Uterus (tissue), 3 donors: ENCODE measurements at regions not wholly inside any gene's neighbourhood (a gene's known extent, or its start where the extent isn't known, plus 50 kb on each side); places are given as distances from the start of the nearest gene placed in this dataset.

Experiments used
- DNase-seq, 2 donors: peaks; one replicate each; pipeline ENCODE4 v3.0.0-alpha.2; 2019 to 2020
- H3K27ac ChIP-seq, 2 donors: fragments of 200-600 bp; sonication (generic); 1 replicate in 1 of 2; 2 replicates in 1 of 2; pipeline ENCODE4 v1.5.1; 2016 to 2018
- H3K27me3 ChIP-seq, 2 donors: fragments of 200-600 bp; sonication (generic); one replicate each; pipeline ENCODE4 v1.5.1; 2018 to 2019; ENCODE audit warnings: control low read depth in 1 of 2
- H3K36me3 ChIP-seq, 2 donors: fragments of 200-600 bp; sonication (generic); one replicate each; pipeline ENCODE4 v1.5.1; 2019; ENCODE audit warnings: control low read depth in 1 of 2
- H3K4me1 ChIP-seq, 2 donors: fragments of 200-600 bp; sonication (generic); one replicate each; pipeline ENCODE4 v1.5.1; 2018 to 2019; ENCODE audit warnings: control low read depth in 1 of 2
- H3K4me3 ChIP-seq, 2 donors: fragments of 200-600 bp; sonication (generic); 1 replicate in 1 of 2; 2 replicates in 1 of 2; pipeline ENCODE4 v1.5.1; 2018 to 2019; ENCODE audit warnings: mild to moderate bottlenecking in 1 of 2
- H3K9me3 ChIP-seq, 2 donors: fragments of 200-600 bp; sonication (generic); one replicate each; pipeline ENCODE4 v1.5.1; 2019; ENCODE audit warnings: control low read depth in 1 of 2
- POLR2A ChIP-seq, 2 donors: fragments of 450-650 bp; IDR thresholded peaks; one replicate each; pipeline ENCODE4 v1.6.1; 2016; ENCODE audit warnings: antibody characterized with exemption in 2 of 2, mild to moderate bottlenecking in 1 of 2, moderate library complexity in 1 of 2
- intact Hi-C: fragments of 100-400 bp; cut with DNase I; formaldehyde crosslinking; loops from one replicate; pipeline ENCODE4 v1.15.1; 2023; ENCODE audit warnings: low total_unique reads
- TF ChIP-seq, protein P1 (sequence below), 4 experiments: fragments of 200-600 bp in 2 of 4; fragments of 450-650 bp in 2 of 4; sonication (generic) in 2 of 4; IDR thresholded peaks; one replicate each; pipeline ENCODE4 v1.5.1; 2016 to 2019; ENCODE audit warnings: antibody characterized with exemption in 4 of 4, mild to moderate bottlenecking in 2 of 4, moderate library complexity in 1 of 4
- donor health status: DM: yes; HTN: yes; CAD: no.

DNA sequence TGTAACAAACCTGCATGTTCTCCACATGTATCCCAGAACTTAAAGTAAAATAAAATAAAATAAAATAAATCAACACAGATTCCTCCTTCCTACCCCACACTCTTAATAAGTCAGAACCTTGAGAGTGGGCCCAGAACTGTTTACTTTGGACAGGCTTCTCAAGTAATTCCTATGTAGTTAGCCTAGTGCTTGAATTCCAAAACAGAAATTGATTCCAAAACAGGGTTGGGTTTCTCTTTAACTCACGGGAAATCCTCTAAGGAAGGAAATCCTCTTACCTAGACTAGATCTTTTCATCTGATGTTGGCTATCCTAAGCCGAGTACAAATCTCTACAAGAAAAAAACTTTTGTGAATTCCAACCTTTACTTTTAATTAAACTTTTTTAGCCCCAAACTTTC, 324.7 kb upstream of the C16orf82 start:
- Histone ChIP-seq H3K9me3 (no peaks in the 10 kb centered on the region), H3K27ac (peak overlapping the region in 1 of 2 donors; percentile 21), H3K36me3 (no peaks in the 10 kb centered on the region), H3K4me3 (no peak overlapping the region), H3K4me1 (no peaks in the 10 kb centered on the region), H3K27me3 (no peaks in the 10 kb centered on the region)
- intact Hi-C loops: no loop called here
- TF ChIP-seq, protein P1, sequence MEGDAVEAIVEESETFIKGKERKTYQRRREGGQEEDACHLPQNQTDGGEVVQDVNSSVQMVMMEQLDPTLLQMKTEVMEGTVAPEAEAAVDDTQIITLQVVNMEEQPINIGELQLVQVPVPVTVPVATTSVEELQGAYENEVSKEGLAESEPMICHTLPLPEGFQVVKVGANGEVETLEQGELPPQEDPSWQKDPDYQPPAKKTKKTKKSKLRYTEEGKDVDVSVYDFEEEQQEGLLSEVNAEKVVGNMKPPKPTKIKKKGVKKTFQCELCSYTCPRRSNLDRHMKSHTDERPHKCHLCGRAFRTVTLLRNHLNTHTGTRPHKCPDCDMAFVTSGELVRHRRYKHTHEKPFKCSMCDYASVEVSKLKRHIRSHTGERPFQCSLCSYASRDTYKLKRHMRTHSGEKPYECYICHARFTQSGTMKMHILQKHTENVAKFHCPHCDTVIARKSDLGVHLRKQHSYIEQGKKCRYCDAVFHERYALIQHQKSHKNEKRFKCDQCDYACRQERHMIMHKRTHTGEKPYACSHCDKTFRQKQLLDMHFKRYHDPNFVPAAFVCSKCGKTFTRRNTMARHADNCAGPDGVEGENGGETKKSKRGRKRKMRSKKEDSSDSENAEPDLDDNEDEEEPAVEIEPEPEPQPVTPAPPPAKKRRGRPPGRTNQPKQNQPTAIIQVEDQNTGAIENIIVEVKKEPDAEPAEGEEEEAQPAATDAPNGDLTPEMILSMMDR (IDR thresholded peaks at IDR 0.05): no peak
- no peak for TF ChIP-seq POLR2A (IDR thresholded peaks at IDR 0.05)
- DNase-seq: no peak

DNA sequence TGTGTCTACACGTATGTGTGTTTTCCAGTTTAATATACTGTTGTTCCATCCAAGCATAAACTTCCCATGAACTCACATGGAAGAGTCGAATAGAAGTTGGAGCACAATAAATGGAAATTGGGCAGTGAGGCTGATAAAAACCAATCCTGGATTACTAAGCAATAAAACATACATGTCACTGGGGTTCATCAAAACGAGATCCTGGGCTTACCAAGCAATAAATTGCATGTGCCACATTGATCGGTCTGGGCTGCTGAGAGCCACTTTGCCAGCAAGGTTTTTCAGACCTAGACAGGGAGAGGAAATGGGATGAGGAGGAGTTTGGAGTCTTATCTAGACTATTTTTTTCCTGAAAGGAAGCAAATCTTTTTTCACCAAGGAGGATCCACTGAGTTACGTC, 322.3 kb upstream of the C16orf82 start:
- TF ChIP-seq, protein P1 (IDR thresholded peaks at IDR 0.05): no peak
- TF ChIP-seq POLR2A (IDR thresholded peaks at IDR 0.05): no peak

DNA sequence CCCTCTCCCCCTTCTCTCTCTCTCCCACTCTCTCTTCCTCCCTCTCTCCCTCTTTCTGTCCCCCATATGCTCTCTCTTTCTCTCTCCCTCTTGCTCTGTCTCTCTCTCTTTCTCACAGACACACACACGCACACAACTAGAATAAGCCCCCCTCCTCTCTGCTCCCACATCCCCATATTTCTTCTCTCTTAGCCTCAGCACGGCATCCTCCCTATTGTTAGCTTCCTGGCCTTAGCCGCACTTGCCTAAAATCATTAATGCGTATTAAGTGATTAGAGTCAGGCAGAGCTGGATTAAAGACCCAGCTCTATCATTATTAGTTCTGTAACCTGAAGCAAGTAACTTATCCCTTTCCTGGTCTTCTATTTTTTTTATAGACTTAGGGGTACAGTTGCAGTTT, 319.0 kb upstream of the C16orf82 start:
- no peaks in the 10 kb centered on the region for H3K27me3 ChIP-seq
- no peaks in the 10 kb centered on the region for H3K4me1 ChIP-seq
- no peak for DNase-seq
- intact Hi-C loops: no loop called here
- H3K9me3 ChIP-seq: no peaks in the 10 kb centered on the region
- H3K36me3 ChIP-seq: no peaks in the 10 kb centered on the region
- H3K27ac ChIP-seq: no peak overlapping the region
- TF ChIP-seq POLR2A (IDR thresholded peaks at IDR 0.05): no peak
- TF ChIP-seq, protein P1 (IDR thresholded peaks at IDR 0.05): no peak
- H3K4me3 ChIP-seq: no peak overlapping the region

More for the DNA sequence above, 322.3 kb upstream of the C16orf82 start:
- H3K27me3 ChIP-seq: no peaks in the 10 kb centered on the region
- no peaks in the 10 kb centered on the region for H3K36me3 ChIP-seq
- DNase-seq: no peak
- H3K4me3 ChIP-seq: no peak overlapping the region
- no peak overlapping the region for H3K27ac ChIP-seq
- no peaks in the 10 kb centered on the region for H3K4me1 ChIP-seq
- H3K9me3 ChIP-seq: no peaks in the 10 kb centered on the region
- intact Hi-C loops: no loop called here

DNA sequence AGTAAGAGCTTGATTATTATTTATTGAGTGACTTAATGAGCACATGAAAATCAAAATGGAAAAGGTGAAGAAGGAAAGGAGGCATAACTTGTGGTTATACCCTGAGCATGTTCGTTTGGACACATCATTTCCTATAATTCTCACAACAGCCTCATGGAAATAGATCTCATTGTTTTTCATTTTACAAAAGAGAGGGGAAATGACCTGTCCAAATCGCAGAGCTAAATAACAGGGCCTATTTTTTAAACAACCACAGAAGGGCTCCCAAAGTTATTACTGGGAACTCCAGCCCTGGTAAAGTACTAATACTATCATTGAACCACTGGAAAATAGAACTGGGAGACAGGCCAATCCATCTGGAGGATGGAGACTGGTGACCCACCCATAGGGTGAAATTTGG, 317.7 kb upstream of the C16orf82 start:
- Histone ChIP-seq H3K4me3 (no peak overlapping the region), H3K36me3 (no peaks in the 10 kb centered on the region), H3K27me3 (no peaks in the 10 kb centered on the region), H3K27ac (no peak overlapping the region), H3K9me3 (no peaks in the 10 kb centered on the region), H3K4me1 (no peaks in the 10 kb centered on the region)
- DNase-seq: no peak
- intact Hi-C loops: no loop called here
- TF ChIP-seq, protein P1 (IDR thresholded peaks at IDR 0.05): no peak
- TF ChIP-seq POLR2A (IDR thresholded peaks at IDR 0.05): no peak

GRCh38 chr16:26752166-26752565, 314.6 kb upstream of the C16orf82 start:
- no peak for DNase-seq
- H3K4me3 ChIP-seq: no peak overlapping the region
- no peaks in the 10 kb centered on the region for H3K4me1 ChIP-seq
- no peaks in the 10 kb centered on the region for H3K36me3 ChIP-seq
- no peaks in the 10 kb centered on the region for H3K27me3 ChIP-seq
- H3K27ac ChIP-seq: no peak overlapping the region
- no peaks in the 10 kb centered on the region for H3K9me3 ChIP-seq
- intact Hi-C loops: no loop called here
- TF ChIP-seq, protein P1 (IDR thresholded peaks at IDR 0.05): no peak
- no peak for TF ChIP-seq POLR2A (IDR thresholded peaks at IDR 0.05)
